ENCODE measurements at regions not wholly inside any gene's neighbourhood (a gene's known extent, or its start where the extent isn't known, plus 50 kb on each side); places are given as distances from the start of the nearest gene placed in this dataset.
"Not testable (repeated sequence)": the region's sequence is repeated elsewhere in the genome, so short reads cannot be mapped to it uniquely, and the experiment has no call there.

DNA sequence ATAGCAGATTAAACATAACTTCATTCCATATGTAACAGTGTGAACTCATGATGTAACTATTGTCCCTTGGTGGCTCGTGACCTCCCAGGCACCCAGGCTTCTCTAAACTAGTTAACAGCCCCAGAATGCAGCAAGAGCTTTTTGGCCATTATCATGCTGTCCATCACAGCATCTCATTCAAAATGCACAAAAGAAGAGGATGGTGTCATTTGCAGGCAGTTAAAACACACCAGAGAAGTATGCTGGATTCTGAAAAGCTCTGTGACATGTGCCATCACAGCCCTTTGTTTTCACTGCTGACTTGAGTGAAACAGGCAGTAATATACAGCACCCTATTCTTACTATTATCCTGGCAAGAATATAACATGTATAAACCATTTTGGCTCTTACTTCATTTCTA lies 117.6 kb upstream of the CHMP2B start:
- DNase-seq (ENCODE audit: low read depth in 4 of 4, low spot score in 1 of 4) = no peak

DNA sequence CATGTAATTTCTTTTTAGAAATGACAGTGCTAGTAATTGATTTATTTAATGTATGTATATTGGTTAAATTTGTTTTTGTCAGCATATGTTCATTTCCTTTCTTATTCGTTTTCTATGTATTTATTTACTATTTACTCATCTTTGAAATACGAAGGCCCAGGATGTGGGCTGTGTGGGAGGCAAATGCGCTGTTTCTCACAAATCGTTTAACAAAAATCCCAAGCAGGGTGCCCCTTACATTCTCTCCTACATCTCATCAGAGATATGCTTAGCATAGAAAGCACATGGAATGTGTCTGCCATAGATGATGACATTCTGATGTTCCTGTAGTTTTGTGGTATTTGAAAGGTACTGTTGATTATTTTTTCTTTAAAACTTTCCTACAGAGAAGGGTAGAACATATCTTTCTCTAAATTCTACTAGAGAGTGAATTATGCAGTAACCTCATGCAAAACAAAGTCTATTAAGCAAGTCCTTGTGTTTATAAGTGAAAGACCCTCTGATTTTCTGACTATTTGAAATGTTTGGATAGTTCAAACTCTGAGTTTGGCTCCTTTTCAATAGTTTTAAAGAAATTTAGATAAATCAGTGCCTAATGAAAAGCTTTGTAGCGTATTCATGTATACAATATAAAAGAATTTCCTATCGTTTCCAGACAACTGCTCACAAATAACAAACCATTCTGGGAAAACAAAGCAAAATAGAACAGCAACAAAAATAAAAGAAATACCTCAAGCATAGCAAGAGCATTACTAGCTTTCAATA lies 111.1 kb upstream of the VGLL3 start:
- no peak for DNase-seq (ENCODE audit: low read depth in 4 of 4, low spot score in 1 of 4)

DNA sequence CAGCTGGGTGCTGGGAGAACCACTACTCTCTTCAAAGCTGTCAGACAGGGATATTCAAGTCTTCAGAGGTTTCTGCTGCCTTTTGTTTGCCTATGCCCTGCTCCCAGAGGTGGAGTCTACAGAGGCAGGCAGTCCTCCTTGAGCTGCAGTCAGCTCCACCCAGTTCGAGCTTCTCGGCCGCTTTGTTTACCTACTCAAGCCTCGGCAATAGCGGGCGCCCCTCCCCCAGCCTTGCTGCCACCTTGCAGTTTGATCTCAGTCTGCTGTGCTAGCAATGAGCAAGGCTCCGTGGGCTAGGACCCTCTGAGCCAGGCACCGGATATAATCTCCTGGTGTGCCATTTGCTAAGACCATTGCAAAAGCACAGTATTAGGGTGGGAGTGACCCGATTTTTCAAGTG lies 106.8 kb upstream of the VGLL3 start:
- not testable (repeated sequence) for DNase-seq (ENCODE audit: low read depth in 4 of 4, low spot score in 1 of 4)

DNA sequence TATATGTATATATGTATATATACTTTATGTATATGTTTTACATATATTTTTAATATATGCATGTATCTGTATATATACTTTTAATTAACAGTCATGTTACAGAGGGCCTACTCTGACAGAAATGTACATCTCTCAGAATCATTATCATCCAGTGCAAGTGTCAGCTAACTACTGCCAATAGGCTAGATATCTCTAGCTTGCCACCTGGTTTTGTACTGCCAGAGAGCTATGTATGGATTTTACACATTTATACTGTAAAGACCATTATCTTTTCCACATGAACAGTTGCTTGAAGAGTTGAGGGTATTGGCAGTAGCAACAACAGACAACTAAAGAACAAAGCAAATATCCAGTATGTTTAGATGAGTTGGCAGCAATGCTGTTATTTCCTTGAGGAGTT lies 99.7 kb upstream of the VGLL3 start:
- DNase-seq (ENCODE audit: low read depth in 4 of 4, low spot score in 1 of 4) = no peak

DNA sequence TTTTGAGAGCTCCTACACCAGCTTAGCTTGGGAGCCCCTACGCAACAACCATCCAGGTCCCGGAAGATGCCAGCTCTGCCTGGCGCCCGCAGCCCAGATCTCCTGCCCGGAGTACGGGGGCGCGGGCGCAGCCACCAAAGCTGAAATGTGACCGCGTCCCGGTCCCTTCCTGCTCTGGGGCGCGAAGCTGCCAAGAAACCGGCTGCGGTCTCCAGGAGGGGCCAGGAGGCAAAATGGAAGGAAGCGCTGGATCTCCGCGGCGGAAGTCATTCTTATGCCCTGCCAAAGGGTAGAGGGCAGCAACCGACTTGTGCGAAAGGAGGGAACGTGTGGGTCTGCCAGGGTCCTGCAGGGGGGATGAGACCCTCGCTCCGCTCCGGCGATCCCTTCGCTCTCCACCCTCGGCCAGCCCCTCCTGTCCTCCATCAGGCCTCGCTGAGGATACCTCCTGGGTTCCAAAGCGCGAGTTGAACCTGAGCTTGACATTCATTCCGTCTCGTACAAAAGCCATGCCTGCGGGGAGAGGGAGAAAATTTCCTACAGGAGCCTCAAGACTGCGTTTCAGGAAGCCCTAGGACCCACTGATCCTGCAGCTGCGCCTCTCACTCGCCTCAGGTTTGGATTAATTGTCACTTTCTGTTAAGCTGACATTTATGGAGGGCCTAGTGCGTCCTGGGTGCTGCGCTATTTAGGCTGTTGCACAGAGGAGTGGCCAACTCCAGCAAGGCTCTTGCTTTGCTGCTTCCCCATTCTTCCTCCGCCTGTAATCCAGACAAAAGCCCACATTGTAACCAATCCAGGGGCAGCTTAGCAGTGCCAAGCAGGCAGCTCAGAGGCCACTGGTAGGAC lies 98.3 kb upstream of the VGLL3 start:
- no peak for DNase-seq (ENCODE audit: low read depth in 4 of 4, low spot score in 1 of 4)

DNA sequence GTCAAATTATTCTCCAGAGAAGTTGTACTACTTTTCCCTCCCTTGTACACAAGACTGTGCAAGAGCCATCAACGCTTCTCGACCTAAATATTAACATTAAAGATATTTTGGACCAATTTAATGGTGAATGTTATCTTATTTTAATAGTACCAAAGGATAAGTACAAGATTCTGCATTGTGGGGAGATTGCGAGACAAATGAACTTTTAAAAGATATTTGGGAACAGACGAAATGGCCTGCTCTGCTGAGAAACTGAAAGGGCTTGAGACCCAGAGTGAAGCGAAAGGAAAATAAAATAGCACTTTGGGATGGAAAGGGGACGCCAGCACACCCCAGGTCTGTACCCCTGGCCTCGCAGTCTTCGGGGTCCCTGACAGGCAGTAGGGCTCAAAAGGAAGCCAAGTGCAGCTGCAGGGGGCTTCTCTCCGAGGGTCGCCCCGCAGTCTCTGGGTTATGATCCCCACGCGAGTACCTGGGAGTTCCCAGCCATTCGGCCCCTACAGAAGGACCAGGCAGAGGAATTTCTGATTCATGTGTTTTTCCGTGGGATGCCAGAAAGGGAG lies 97.6 kb upstream of the VGLL3 start:
- no peak for DNase-seq (ENCODE audit: low read depth in 4 of 4, low spot score in 1 of 4)

DNA sequence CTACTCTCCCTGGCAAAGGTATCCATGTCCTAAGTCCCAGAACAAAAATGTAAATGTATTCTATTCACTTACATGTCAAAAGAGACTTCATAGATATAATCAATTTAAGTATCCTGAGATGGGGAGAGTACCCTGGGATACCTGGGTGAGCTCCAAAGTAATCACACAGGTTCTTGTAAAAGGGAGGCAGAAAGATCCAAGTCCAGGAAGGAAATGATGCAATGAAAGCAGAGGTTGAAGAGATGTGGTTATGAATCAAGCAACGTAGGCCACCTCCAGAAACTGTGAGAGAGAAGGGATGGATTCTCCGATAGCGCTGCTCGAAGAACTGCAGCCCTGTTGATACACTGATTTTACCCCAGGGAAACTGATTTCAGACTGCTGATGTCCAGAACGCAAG lies 93.9 kb upstream of the VGLL3 start:
- no peak for DNase-seq (ENCODE audit: low read depth in 4 of 4, low spot score in 1 of 4)

DNA sequence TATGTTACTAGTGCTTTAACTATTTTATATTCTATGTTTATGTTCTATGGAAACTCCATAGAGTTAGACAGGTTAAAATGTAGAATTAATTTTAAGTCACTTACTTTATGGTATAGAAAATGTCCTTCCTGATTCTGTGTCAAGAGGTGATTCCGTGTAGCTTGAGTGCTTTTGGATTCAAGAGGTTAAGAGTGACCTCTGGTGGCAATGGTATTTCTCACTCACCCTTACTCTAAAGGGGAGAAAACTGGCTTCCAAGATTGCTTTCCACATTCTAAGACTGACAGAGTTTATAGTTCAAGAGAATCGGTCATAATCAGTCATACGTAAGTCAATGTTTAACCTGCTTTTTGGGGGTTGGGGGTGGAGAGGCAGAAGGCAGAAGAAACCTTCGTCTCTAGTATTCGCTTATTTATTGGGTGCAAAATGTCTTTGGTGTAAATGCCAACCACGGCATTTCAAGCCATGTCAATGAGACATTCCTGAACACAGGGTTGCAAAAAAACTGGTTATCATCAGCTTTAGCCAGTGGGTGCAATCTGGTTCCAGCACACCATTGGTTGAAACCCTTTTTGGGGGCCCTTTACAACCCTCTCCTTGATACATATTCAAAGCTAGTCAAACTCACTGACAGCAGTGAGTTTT lies 92.0 kb upstream of the VGLL3 start:
- DNase-seq (ENCODE audit: low read depth in 4 of 4, low spot score in 1 of 4) = no peak

DNA sequence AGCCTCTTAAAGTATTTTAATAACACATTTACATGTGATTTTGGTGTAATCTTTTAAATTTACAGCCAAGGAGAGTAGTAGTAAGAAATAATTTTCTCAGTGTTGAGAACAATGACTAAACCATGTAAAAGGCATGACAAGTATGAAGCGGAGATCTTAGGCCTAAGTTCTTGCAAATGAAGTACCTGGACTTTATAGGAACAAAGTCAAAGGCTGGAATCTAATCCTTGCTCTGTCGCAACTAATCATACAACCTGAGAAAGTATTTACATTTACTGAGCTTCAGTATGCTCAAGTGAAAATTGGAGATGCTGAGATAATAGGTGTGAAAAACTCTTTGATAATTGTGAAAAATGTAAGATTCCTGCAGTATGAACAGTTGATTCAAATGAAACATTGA lies 86.4 kb upstream of the VGLL3 start:
- DNase-seq (ENCODE audit: low read depth in 4 of 4, low spot score in 1 of 4) = no peak

DNA sequence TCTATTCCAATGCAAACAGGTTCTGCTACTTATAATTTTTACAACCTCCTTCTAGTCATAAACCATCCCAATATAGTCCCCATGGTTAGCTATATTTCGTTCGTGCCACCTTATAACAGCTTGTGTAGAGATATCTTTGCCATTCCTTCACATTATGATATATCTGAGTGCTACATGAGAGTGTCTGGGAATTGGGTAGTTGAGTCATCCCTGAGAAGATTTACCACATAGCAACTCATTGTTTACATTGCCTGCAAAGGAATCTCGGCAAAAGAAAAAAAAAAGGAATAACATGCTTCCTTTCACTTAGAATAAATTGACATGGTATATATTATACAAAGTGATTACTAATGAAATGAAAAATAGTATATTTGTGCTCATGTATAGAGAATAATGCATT lies 86.0 kb upstream of the VGLL3 start:
- no peak for DNase-seq (ENCODE audit: low read depth in 4 of 4, low spot score in 1 of 4)

DNA sequence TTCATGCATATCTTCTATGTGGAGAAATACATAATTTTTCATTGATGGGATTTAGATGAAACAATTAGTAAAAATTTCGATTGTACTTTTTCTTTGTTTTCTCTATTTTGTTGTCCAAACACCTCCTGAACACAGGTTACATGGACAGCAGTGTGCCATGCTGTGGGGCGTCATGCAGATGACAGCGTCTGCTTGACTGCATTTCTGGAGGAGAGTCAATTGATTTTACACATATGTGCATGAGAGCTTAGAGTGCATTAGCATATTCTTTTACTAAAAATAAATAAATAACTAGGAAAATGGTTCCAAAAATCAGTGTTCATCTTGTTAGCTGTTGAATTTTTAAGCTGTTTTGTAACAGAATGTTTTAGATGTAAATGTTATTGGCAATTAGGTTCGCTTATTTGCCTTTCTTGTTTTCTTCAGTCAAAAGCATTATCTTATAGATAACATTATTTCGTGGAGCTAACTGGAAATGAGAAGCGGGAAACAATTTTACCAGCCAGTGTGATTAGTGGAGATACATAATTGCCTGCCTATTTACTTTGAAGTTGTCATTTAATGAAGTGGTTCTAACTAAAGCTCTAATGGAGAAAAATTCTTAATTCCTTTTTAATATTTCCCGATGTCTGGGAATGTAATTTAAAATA lies 82.7 kb upstream of the VGLL3 start:
- no peak for DNase-seq (ENCODE audit: low read depth in 4 of 4, low spot score in 1 of 4)

DNA sequence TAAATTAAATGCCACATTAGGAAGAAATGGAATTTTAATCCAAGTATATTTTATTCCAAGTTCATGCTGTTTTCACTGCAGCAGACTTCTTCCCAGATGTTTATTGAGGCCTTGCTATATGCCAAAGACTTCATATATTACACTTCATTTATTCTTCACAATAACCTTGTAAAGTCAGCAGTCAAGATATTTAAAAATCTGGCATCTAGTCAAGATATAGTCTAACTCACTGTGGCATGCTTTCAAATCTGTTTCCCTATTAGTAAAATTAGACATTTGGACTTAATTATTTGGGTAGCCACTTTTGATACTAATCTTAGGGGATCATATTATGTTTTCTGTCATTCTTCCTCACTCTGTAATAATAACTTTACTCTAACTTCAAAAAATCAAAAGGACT lies 81.5 kb upstream of the VGLL3 start:
- DNase-seq (ENCODE audit: low read depth in 4 of 4, low spot score in 1 of 4) = no peak

DNA sequence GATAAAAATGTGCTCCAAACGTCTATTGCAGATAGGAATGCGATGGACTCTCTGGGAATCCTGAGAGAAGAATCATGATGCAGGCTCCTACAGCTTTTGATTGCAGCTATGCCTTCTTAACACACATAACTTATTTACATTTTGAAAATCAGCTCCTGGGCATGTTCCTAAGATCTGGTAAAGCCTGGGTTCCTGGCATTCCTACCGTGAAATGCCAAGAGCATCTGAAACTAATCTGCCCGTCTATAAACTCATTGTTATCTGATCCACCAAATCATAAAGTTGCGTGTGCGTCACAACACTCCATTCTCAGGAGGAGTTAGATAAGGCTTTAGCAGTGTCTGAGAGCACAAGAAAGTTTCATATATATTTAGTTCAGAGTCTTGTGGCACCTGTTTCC lies 79.0 kb upstream of the VGLL3 start:
- no peak for DNase-seq (ENCODE audit: low read depth in 4 of 4, low spot score in 1 of 4)

DNA sequence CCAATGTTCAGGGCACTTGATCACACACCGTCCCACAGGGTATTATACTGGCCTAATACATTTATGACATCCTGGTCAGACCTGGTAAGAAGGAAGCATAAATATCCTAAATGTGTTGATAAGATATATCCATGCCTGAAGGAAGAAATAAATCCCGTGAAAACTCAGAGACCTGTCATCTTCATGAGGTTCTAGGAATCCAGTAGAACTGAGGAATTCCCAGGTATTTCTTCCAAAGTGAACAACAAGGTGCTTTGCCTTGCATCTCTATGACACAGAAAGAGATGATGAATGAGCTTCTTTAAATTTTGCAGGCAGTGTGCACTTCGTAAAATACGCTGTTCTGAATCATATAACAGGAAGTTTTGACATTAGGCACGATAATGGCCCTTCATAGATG lies 78.1 kb upstream of the VGLL3 start:
- DNase-seq (ENCODE audit: low read depth in 4 of 4, low spot score in 1 of 4) = no peak

DNA sequence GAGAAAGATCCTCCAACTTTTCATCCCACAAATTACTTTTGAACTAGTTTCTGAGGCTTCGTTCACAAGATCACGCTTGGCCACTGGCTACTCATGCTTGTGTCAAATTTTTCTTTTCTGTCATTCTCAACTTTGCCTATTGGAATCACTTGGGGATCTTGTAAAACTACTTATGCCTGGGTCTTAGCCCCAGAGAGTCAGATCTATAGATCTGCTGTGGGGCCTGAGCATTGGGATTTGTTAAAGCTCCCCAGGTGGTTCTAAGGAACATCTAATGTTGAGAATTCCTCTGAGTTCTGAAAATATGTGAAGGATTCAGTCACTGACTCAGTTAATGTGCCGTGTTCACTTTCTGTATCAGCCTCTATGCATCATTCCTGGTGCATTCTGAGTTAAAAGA lies 71.7 kb upstream of the VGLL3 start:
- no peak for DNase-seq (ENCODE audit: low read depth in 4 of 4, low spot score in 1 of 4)

DNA sequence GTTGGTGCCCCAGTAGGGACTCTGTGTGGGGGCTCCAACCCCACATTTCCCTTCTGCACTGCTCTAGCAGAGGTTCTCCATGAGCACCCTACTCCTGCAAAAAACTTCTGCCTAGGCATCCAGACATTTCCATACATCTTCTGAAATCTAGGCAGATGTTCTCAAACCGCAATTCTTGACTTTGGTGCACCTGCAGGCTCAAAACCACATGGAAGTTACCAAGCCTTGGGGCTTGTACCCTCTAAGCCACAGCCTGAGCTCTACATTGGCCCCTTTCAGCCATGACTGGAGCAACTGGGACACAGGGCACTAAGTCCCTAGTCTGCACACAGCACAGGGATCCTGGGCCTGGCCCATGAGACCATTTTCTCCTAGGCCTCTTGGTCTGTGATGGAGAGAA lies 66.5 kb upstream of the VGLL3 start:
- DNase-seq (ENCODE audit: low read depth in 4 of 4, low spot score in 1 of 4) = no peak

DNA sequence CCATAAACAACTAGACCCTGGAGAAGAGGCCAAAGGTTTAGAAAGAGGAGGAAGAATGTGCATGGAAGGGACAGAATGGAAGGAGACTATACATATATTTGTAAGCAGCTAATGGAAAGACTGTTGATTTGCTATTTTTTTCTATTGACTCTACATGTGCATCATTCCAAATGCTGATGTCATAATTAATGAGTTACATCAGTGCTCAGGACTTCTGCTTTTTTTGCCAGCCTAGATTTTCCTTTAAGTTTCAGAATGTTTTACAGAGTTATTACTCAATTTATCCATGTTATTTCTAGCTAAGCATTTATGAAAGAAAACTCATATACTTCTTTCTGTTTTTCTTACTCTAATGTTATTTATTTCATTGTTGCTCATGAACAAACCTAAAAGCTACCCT lies 62.6 kb upstream of the VGLL3 start:
- DNase-seq (ENCODE audit: low read depth in 4 of 4, low spot score in 1 of 4) = no peak

DNA sequence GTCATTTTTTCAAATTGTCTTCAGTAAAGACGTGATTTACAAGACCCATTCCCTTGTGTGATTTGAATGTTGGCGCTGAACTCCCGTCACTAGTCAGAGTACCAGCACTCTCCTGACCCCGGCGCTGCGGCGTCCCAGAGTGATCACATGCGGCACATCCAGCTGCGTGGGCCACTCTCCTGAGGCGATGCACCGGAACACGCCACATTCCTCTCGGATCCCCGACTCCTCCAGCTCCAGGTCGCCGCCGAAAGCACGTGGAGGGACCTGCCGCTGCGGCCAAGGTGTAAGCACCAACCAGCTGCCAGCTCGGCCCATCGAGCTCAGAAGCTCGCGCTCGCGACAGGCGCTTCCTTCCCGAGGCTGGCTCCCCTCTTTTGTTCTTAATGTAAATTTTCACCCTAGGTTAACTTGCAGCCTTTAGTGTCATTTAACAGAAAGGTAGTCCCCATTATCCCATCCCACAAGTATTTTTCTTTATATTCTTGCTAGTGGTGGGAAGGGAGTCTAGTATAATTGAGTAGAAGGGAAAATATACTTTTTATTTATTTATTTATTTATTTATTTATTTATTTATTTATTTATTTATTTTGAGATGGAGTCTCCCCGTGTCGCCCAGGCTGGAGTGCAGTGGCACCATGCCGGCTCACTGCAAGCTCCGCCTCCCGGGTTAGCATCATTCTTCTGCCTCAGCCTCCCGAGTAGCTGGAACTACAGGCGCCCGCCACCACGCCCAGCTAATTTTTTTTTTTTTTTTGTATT lies 61.7 kb upstream of the VGLL3 start:
- no peak for DNase-seq (ENCODE audit: low read depth in 4 of 4, low spot score in 1 of 4)

DNA sequence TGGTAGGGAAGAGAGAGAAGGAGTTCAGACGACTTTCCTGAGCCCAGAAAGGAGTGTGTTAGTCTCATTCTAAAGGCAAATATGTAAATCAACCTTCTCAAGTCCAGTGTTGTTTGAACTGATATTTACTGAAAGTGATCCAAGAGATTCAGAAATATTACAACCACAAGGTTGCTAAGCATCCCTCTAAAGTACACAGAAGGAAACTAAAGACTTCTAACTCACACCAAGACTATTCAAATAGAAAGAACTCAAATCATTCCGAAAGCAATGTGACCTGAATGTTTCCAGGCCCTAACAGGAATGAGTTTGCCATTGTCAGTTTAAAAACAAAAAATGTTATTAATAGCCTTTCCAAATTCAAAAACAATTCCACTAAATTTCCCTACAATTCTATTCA lies 56.9 kb upstream of the VGLL3 start:
- no peak for DNase-seq (ENCODE audit: low read depth in 4 of 4, low spot score in 1 of 4)

DNA sequence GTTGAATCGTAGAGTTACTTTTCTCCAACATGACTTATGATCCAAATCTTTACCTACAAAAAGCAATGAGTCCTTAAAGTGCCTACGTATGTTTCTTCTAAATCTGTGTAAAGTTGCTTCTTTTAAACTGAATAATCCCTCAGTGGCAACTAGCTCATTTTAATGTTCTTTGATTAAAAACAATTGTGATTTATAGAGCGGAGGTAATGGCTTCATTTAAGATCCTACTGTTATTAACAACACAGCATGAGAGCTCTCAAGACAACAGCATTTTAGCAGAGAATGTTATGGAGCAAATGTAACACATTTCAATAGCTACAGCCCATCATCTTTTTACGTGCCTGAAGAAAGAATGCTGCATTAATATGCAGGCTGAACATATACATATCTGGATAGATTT lies 55.3 kb upstream of the VGLL3 start:
- no peak for DNase-seq (ENCODE audit: low read depth in 4 of 4, low spot score in 1 of 4)

DNA sequence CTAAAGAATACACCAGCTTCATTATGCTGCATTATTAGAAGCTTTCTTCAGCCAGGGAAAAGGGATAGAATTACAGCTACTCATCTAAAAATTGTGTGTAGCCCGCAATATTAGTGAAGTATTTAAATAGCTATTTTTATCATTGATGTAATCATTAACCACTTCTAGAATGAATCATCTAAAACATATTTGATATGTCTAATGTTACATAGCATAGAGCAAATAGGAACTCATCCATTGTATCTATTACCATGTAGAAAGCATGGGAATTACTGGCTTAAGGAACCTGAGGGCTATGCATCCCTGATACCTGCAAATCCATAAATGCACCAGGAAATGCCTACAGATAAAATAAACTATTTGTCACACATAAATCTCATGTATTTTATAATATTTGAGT lies 54.5 kb upstream of the VGLL3 start:
- DNase-seq (ENCODE audit: low read depth in 4 of 4, low spot score in 1 of 4) = no peak

Data from stimulated activated CD4-positive, alpha-beta T cell treated with anti-CD3 and anti-CD28 coated beads, Interleukin-1b, Interleukin-23, amount 100 ng/mL, for 24 hours (primary cell).